BE2C (cell line): ENCODE measurements at regions not wholly inside any gene's neighbourhood (a gene's known extent, or its start where the extent isn't known, plus 50 kb on each side); places are given as distances from the start of the nearest gene placed in this dataset.
"Not testable (repeated sequence)": the region's sequence is repeated elsewhere in the genome, so short reads cannot be mapped to it uniquely, and the experiment has no call there.

ENCODE experiments used
- DNase-seq: peaks from one replicate; pipeline ENCODE4 v3.0.0-alpha.2; 2020
- H3K27me3 ChIP-seq: fragments of 250-450 bp; sonication (Bioruptor Pico); 2 replicates; pipeline ENCODE4 v1.5.1; 2020; ENCODE audit warnings: mild to moderate bottlenecking
- H3K36me3 ChIP-seq: fragments of 250-450 bp; sonication (Bioruptor Pico); 2 replicates; pipeline ENCODE4 v1.5.1; 2020; ENCODE audit warnings: mild to moderate bottlenecking
- H3K4me1 ChIP-seq: fragments of 250-450 bp; sonication (Bioruptor Pico); 2 replicates; pipeline ENCODE4 v1.5.1; 2020
- H3K4me3 ChIP-seq: 2 replicates; pipeline ENCODE4 v1.5.1; 2011; ENCODE audit warnings: low read depth, low read length
- H3K9me3 ChIP-seq: fragments of 250-450 bp; sonication (Bioruptor Pico); 2 replicates; pipeline ENCODE4 v1.5.1; 2020
- CTCF ChIP-seq: IDR thresholded peaks from 2 replicates; pipeline ENCODE4 v1.5.1; 2012; ENCODE audit warnings: mild to moderate bottlenecking, low read depth, low read length

- no peak overlapping the region for H3K4me3 ChIP-seq
- no peak for DNase-seq
- no peaks in the 10 kb centered on the region for H3K36me3 ChIP-seq
- peaks cover 4% of the 10 kb centered on the region for H3K4me1 ChIP-seq
- no peak for TF ChIP-seq CTCF
- no peaks in the 10 kb centered on the region for H3K9me3 ChIP-seq
- H3K27me3 ChIP-seq, result no peaks in the 10 kb centered on the region
Measured at GRCh38 chr6:92688342-92688741, 731.0 kb downstream of the EPHA7 start.

- no peaks in the 10 kb centered on the region for H3K9me3 ChIP-seq
- no peaks in the 10 kb centered on the region for H3K27me3 ChIP-seq
- H3K4me3 ChIP-seq, result no peak overlapping the region
- no peak for DNase-seq
- H3K4me1 ChIP-seq, result peaks cover 4% of the 10 kb centered on the region
- no peaks in the 10 kb centered on the region for H3K36me3 ChIP-seq
- no peak for TF ChIP-seq CTCF
Measured at GRCh38 chr6:92687278-92687677, 732.1 kb downstream of the EPHA7 start.

GRCh38 chr6:92684386-92684785 lies 735.0 kb downstream of the EPHA7 start:
- Histone ChIP-seq H3K27me3 (no peaks in the 10 kb centered on the region), H3K4me1 (no peaks in the 10 kb centered on the region; the same call in 1 of the 2 replicates), H3K36me3 (no peaks in the 10 kb centered on the region), H3K4me3 (no peak overlapping the region), H3K9me3 (no peaks in the 10 kb centered on the region)
- no peak for TF ChIP-seq CTCF
- no peak for DNase-seq

GRCh38 chr6:92683748-92684147 lies 735.6 kb downstream of the EPHA7 start:
- Histone ChIP-seq H3K4me3 (no peak overlapping the region), H3K4me1 (no peaks in the 10 kb centered on the region; the same call in 1 of the 2 replicates), H3K9me3 (no peaks in the 10 kb centered on the region), H3K36me3 (no peaks in the 10 kb centered on the region), H3K27me3 (no peaks in the 10 kb centered on the region)
- no peak for DNase-seq
- TF ChIP-seq CTCF, result no peak

GRCh38 chr6:92682516-92683398 lies 736.6 kb downstream of the EPHA7 start:
- H3K27me3 ChIP-seq, result no peaks in the 10 kb centered on the region
- no peaks in the 10 kb centered on the region for H3K9me3 ChIP-seq
- no peaks in the 10 kb centered on the region for H3K36me3 ChIP-seq
- no peak for TF ChIP-seq CTCF
- no peak for DNase-seq
- H3K4me1 ChIP-seq, result no peaks in the 10 kb centered on the region
- no peak overlapping the region for H3K4me3 ChIP-seq

GRCh38 chr6:92681401-92681800 lies 738.0 kb downstream of the EPHA7 start:
- DNase-seq, result no peak
- no peak overlapping the region for H3K4me3 ChIP-seq
- H3K9me3 ChIP-seq, result no peaks in the 10 kb centered on the region; the same call in 1 of the 2 replicates
- H3K4me1 ChIP-seq, result no peaks in the 10 kb centered on the region
- no peak for TF ChIP-seq CTCF
- no peaks in the 10 kb centered on the region for H3K36me3 ChIP-seq
- no peaks in the 10 kb centered on the region for H3K27me3 ChIP-seq

- H3K36me3 ChIP-seq, H3K9me3 ChIP-seq, H3K4me1 ChIP-seq, DNase-seq, H3K27me3 ChIP-seq, H3K4me3 ChIP-seq: not testable (repeated sequence)
Measured at GRCh38 chr6:92671462-92671861, 747.9 kb downstream of the EPHA7 start.
